ENCODE measurements at regions not wholly inside any gene's neighbourhood (a gene's known extent, or its start where the extent isn't known, plus 50 kb on each side); places are given as distances from the start of the nearest gene placed in this dataset.

GRCh38 chr7:67452516-67453026 is 455.9 kb downstream of the TYW1 start:
- no peaks in the 10 kb centered on the region for H3K9me3 ChIP-seq
- no peaks in the 10 kb centered on the region for H3K36me3 ChIP-seq
- H3K27ac ChIP-seq, result no peak overlapping the region
- 93% methylated on average over 6 of the region's 6 CpGs for WGBS, 2 donors (ENCODE audit: low coverage in 1 of 2)
- ATAC-seq, result no peak
- no peaks in the 10 kb centered on the region for H3K4me1 ChIP-seq
- no peak for TF ChIP-seq POLR2A (IDR thresholded peaks at IDR 0.05)
- no peak overlapping the region for H3K4me3 ChIP-seq
- peaks cover 9% of the 10 kb centered on the region for H3K27me3 ChIP-seq

DNA sequence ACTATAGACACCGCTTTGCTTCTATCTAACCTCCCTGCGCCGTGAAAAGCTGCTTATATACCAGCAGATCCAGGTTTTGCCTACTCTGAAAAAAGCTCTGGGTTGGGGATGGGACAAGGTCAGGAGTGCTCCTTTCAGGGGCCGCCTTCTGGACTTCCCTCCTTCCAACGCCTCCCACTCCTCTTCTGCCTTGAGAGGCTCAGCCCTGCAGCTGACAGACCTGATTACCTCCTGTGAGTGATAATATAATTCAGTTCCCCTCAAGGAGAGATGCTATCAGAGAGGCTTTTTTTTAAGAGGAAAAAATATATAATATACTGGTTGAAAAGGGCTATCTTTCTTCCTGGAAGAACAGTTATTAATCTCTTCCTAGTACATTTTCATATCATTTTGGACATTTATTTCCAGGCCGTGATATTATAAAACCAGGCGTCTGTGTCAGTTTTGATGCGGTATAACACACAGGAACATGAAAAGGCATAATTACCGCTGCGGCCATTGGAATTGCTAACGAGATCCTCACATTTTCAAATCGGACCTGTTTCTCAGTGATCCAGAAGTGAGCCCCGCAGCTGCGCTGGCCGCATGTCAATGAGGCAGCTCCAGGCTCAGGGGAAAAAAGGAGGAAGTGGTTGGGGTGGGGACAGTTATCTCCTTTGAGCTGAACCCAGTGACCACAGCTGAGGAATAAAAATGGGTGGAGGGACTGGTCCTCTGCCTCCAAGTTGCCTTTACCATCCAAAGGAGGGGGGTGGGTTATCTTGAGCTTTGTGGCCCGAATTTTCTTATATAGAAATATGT is 457.1 kb downstream of the TYW1 start:
- Histone ChIP-seq H3K36me3 (no peaks in the 10 kb centered on the region), H3K27ac (no peak overlapping the region), H3K27me3 (peaks cover 9% of the 10 kb centered on the region), H3K9me3 (no peaks in the 10 kb centered on the region), H3K4me1 (no peaks in the 10 kb centered on the region), H3K4me3 (no peak overlapping the region)
- no peak for TF ChIP-seq POLR2A (IDR thresholded peaks at IDR 0.05)
- no peak for TF ChIP-seq POLR2AphosphoS5 (IDR thresholded peaks at IDR 0.05)
- TF ChIP-seq, protein P1, sequence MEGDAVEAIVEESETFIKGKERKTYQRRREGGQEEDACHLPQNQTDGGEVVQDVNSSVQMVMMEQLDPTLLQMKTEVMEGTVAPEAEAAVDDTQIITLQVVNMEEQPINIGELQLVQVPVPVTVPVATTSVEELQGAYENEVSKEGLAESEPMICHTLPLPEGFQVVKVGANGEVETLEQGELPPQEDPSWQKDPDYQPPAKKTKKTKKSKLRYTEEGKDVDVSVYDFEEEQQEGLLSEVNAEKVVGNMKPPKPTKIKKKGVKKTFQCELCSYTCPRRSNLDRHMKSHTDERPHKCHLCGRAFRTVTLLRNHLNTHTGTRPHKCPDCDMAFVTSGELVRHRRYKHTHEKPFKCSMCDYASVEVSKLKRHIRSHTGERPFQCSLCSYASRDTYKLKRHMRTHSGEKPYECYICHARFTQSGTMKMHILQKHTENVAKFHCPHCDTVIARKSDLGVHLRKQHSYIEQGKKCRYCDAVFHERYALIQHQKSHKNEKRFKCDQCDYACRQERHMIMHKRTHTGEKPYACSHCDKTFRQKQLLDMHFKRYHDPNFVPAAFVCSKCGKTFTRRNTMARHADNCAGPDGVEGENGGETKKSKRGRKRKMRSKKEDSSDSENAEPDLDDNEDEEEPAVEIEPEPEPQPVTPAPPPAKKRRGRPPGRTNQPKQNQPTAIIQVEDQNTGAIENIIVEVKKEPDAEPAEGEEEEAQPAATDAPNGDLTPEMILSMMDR (IDR thresholded peaks at IDR 0.05), result no peak
- no peak for TF ChIP-seq EP300 (IDR thresholded peaks at IDR 0.05)
- 74 to 86% methylated on average over 12 to 14 of the region's 16 CpGs for WGBS, 2 donors (ENCODE audit: low coverage in 1 of 2)
- ATAC-seq, result no peak

GRCh38 chr7:67455508-67455907 is 458.9 kb downstream of the TYW1 start:
- H3K4me1 ChIP-seq, result no peaks in the 10 kb centered on the region
- 83 to 100% methylated on average over 1 of the region's 1 CpG for WGBS, 2 donors (ENCODE audit: low coverage in 1 of 2)
- no peak overlapping the region for H3K27ac ChIP-seq
- TF ChIP-seq POLR2AphosphoS5 (IDR thresholded peaks at IDR 0.05) (no peak), POLR2A (IDR thresholded peaks at IDR 0.05) (no peak), EP300 (IDR thresholded peaks at IDR 0.05) (no peak)
- TF ChIP-seq, protein P1 (IDR thresholded peaks at IDR 0.05), result no peak
- H3K27me3 ChIP-seq, result peaks cover 9% of the 10 kb centered on the region
- no peaks in the 10 kb centered on the region for H3K9me3 ChIP-seq
- no peak for ATAC-seq
- H3K36me3 ChIP-seq, result no peaks in the 10 kb centered on the region
- H3K4me3 ChIP-seq, result no peak overlapping the region

DNA sequence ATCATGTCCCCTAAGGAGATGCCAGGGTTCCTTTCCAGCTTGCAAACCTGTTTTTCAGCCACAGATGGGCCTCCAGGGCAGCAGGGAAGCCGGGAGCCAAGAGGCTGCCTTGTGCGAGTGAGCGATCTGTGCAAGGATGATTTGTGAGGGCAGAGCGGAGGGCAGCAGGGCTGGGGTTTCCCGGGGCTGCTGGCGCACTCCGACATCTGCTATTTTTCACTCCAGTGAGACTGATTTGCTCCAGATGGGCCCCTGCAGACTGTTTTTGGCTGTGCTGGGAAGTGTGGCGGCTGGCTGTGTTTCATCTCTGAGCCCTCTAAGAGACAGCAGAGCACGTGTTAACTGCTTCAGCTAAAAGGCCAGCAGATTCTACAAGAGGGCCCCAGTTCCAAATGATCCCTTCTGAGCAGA is 466.2 kb downstream of the TYW1 start:
- H3K27me3 ChIP-seq, result no peaks in the 10 kb centered on the region
- 40% methylated on average over 2 of the region's 9 CpGs; no CpG with 5 or more reads in 1 of the 2 donors for WGBS, 2 donors (ENCODE audit: low coverage in 1 of 2)
- ATAC-seq, result peak; percentile 82
- no peaks in the 10 kb centered on the region for H3K36me3 ChIP-seq
- peak overlapping the region in 3 of 4 donors; percentile 16 to 64 (median 57) for H3K27ac ChIP-seq
- peak; percentile 90 for TF ChIP-seq POLR2AphosphoS5 (IDR thresholded peaks at IDR 0.05)
- TF ChIP-seq EP300 (IDR thresholded peaks at IDR 0.05), result no peak
- peaks cover 0 to 8% (median 0%) of the 10 kb centered on the region in 3 donors for H3K9me3 ChIP-seq
- H3K4me1 ChIP-seq, result peaks cover 3 to 22% (median 4%) of the 10 kb centered on the region in 3 donors
- no peak overlapping the region for H3K4me3 ChIP-seq

DNA sequence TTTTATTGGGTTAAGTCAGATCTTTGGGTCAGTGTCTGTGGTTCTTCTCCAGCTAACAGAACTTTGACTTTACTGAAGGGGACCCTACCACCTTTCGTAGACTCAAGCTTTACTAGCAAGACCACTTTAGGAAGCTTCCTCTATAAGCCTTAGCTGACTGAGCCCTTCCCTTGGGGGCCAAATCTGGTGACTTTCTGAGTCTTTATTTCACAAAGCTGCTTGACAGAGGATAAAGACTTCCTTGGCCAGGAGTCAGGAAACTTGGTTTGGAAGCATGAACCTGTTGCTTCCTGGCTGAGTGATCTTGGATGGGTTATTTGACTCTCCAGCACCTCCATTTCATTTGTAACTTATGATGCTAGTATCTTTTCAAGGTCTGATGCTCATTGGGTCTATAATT is 466.7 kb downstream of the TYW1 start:
- Histone ChIP-seq H3K27ac (peak overlapping the region in 3 of 4 donors; percentile 16 to 64 (median 57)), H3K36me3 (no peaks in the 10 kb centered on the region), H3K4me3 (no peak overlapping the region), H3K27me3 (no peaks in the 10 kb centered on the region), H3K9me3 (peaks cover 0 to 8% (median 0%) of the 10 kb centered on the region in 3 donors), H3K4me1 (peaks cover 3 to 22% (median 4%) of the 10 kb centered on the region in 3 donors)
- no peak for ATAC-seq
- TF ChIP-seq POLR2AphosphoS5 (IDR thresholded peaks at IDR 0.05) (no peak), EP300 (IDR thresholded peaks at IDR 0.05) (no peak), POLR2A (IDR thresholded peaks at IDR 0.05) (no peak)
- TF ChIP-seq, protein P1 (IDR thresholded peaks at IDR 0.05), result no peak
- 83 to 86% methylated on average over 1 of the region's 1 CpG for WGBS, 2 donors (ENCODE audit: low coverage in 1 of 2)

- H3K27me3 ChIP-seq, result no peaks in the 10 kb centered on the region
- 60% methylated on average over 1 of the region's 1 CpG for WGBS, 2 donors (ENCODE audit: low coverage in 1 of 2)
- peaks cover 3 to 22% (median 4%) of the 10 kb centered on the region in 3 donors for H3K4me1 ChIP-seq
- H3K36me3 ChIP-seq, result no peaks in the 10 kb centered on the region
- H3K27ac ChIP-seq, result no peak overlapping the region
- H3K9me3 ChIP-seq, result peaks cover 0 to 8% (median 0%) of the 10 kb centered on the region in 3 donors
- TF ChIP-seq EP300 (IDR thresholded peaks at IDR 0.05), result no peak
- TF ChIP-seq POLR2AphosphoS5 (IDR thresholded peaks at IDR 0.05), result no peak
- TF ChIP-seq POLR2A (IDR thresholded peaks at IDR 0.05), result no peak
- TF ChIP-seq, protein P1 (IDR thresholded peaks at IDR 0.05), result no peak
- H3K4me3 ChIP-seq, result no peak overlapping the region
- no peak for ATAC-seq
Measured at GRCh38 chr7:67463983-67464382, 467.4 kb downstream of the TYW1 start.

Measured in gastroesophageal sphincter (tissue), 4 donors.